GM12878 (cell line): ENCODE measurements at regions not wholly inside any gene's neighbourhood (a gene's known extent, or its start where the extent isn't known, plus 50 kb on each side); places are given as distances from the start of the nearest gene placed in this dataset.

Experiments used
- ATAC-seq: fragments of 200-7000 bp; cut with Tn5 transposase; 3 replicates; pipeline ENCODE4 v1.9.1; 2020; ENCODE audit warnings: mild to moderate bottlenecking, moderate library complexity
- BruUV-seq: library from RNA; stranded (reverse); fragments of 400-500 nt; replicated peaks from 2 replicates; lab custom pipeline; 2021; lab: Mats Ljungman, UMichigan
- CTCF ChIA-PET: fragments of 300-600 bp; sonication (Branson Sonifier 250); formaldehyde crosslinking; extraction: SDS; loops from one replicate; lab custom pipeline; 2021; ENCODE audit warnings: inconsistent platforms; lab: Yijun Ruan, JAX
- POLR2A ChIA-PET: fragments of 350-600 bp; formaldehyde crosslinking; extraction: SDS; loops from one replicate; lab custom pipeline; 2021; ENCODE audit warnings: inconsistent platforms; lab: Charles Lee
- RAD21 ChIA-PET: fragments of 300-600 bp; sonication (Branson Sonifier 250); formaldehyde crosslinking; loops from one replicate; lab custom pipeline; 2023; ENCODE audit warnings: antibody characterized with exemption; ENCODE audit not compliant: unreplicated experiment; lab: Charles Lee
- SMC1A ChIA-PET: fragments of 300-600 bp; sonication (Branson Sonifier 250); formaldehyde crosslinking; loops from one replicate; lab custom pipeline; 2023; ENCODE audit not compliant: unreplicated experiment, uncharacterized antibody; lab: Charles Lee
- DNase-seq: peaks from one replicate; pipeline ENCODE4 v3.0.0-alpha.2; 2011; ENCODE audit warnings: low read depth, low spot score
- FAIRE-seq: peaks from 3 replicates; lab custom pipeline; 2011; peaks lifted over from hg19 to GRCh38; lab: Jason Lieb, UNC
- H2AFZ ChIP-seq: 2 replicates; pipeline ENCODE4 v1.6.0; 2011; ENCODE audit warnings: low read depth, low read length, control low read depth; ENCODE audit not compliant: control insufficient read depth
- H3K27ac ChIP-seq: 2 replicates; pipeline ENCODE4 v1.5.1; 2011; ENCODE audit warnings: control low read depth; ENCODE audit not compliant: control insufficient read depth, insufficient read depth
- H3K27me3 ChIP-seq, 2 experiments: replicated peaks in 1 of 2; 2 replicates each; pipeline versions ENCODE4 v1.6.0 to v1.6.1; 2011; ENCODE audit warnings: low read length in 1 of 2; ENCODE audit not compliant: control insufficient read depth in 2 of 2, insufficient read depth in 2 of 2
- H3K36me3 ChIP-seq, 2 experiments: 2 replicates each; pipeline ENCODE4 v1.5.1; 2011; ENCODE audit warnings: low read length in 1 of 2; ENCODE audit not compliant: control insufficient read depth in 2 of 2, insufficient read depth in 2 of 2
- H3K4me1 ChIP-seq: 2 replicates; pipeline ENCODE4 v1.6.1; 2011; ENCODE audit warnings: mild to moderate bottlenecking, low read length, moderate library complexity, mixed read lengths; ENCODE audit not compliant: control insufficient read depth, insufficient read depth
- H3K4me2 ChIP-seq: 2 replicates; pipeline ENCODE4 v1.6.0; 2011; ENCODE audit warnings: control low read depth; ENCODE audit not compliant: control insufficient read depth, insufficient read depth
- H3K4me3 ChIP-seq: fragments of 200-600 bp; sonication (generic); 2 replicates; pipeline ENCODE4 v1.5.1; 2016
- H3K79me2 ChIP-seq: 2 replicates; pipeline ENCODE4 v1.6.0; 2011; ENCODE audit warnings: low read length; ENCODE audit not compliant: control insufficient read depth, insufficient read depth
- H3K9ac ChIP-seq: 2 replicates; pipeline ENCODE4 v1.8.0; 2011; ENCODE audit warnings: low read length, control low read depth, mixed read lengths; ENCODE audit not compliant: control insufficient read depth, insufficient read depth
- H3K9me3 ChIP-seq: replicated peaks from 3 replicates; pipeline ENCODE4 v1.5.1; 2011; ENCODE audit warnings: mild to moderate bottlenecking, low read length; ENCODE audit not compliant: control insufficient read depth, insufficient read depth
- H4K20me1 ChIP-seq: 2 replicates; pipeline ENCODE4 v1.6.0; 2011; ENCODE audit not compliant: control insufficient read depth, insufficient read depth
- GABPA ChIP-seq: IDR thresholded peaks from 2 replicates; pipeline ENCODE4 v1.6.1; 2014; ENCODE audit warnings: antibody characterized with exemption, low read depth, mild to moderate bottlenecking, inconsistent platforms
- RAD21 ChIP-seq: IDR thresholded peaks from 2 replicates; pipeline ENCODE4 v1.6.1; 2011; ENCODE audit warnings: mild to moderate bottlenecking, low read depth, low read length, moderate library complexity; ENCODE audit not compliant: insufficient read depth
- TCF3 ChIP-seq: IDR thresholded peaks from 2 replicates; pipeline ENCODE4 v1.6.1; 2012; ENCODE audit warnings: low read depth, mild to moderate bottlenecking, low read length, borderline replicate concordance; ENCODE audit not compliant: insufficient read depth
- ZNF24 ChIP-seq: fragments of 450-650 bp; IDR thresholded peaks from 2 replicates; pipeline ENCODE4 v1.6.1; 2017; ENCODE audit warnings: antibody characterized with exemption, mild to moderate bottlenecking
- WGBS: methylation state at CpG from one replicate; pipeline ENCODE4 v1.1.6; 2016; ENCODE audit warnings: low lambda C conversion rate; ENCODE audit not compliant: insufficient replicate concordance, insufficient coverage; ENCODE audit errors: missing lambda C conversion rate; 5-methylcytosine and 5-hydroxymethylcytosine counted together
- in situ Hi-C: fragments of 300-500 bp; cut with MboI; formaldehyde crosslinking; loops from 9 replicates; pipeline ENCODE4 v1.14.3; 2018; ENCODE audit warnings: mixed read lengths
- intact Hi-C: fragments of 100-400 bp; cut with micrococcal nuclease; formaldehyde crosslinking; loops from one replicate; pipeline ENCODE4 v1.14.2; 2022; ENCODE audit not compliant: unreplicated experiment
- TF ChIP-seq, protein P1 (sequence below), 3 experiments: IDR thresholded peaks in 2 of 3; conservative IDR thresholded peaks in 1 of 3; 2 replicates each; pipeline ENCODE4 v1.5.1; 2011; ENCODE audit warnings: low read depth in 3 of 3, low read length in 3 of 3, mild to moderate bottlenecking in 3 of 3, control low read depth in 2 of 3, moderate library complexity in 2 of 3, inconsistent platforms in 1 of 3, mixed read lengths in 1 of 3; ENCODE audit not compliant: control insufficient read depth in 2 of 3, insufficient read depth in 1 of 3; ENCODE audit errors: extremely low read depth in 1 of 3
- TF ChIP-seq, protein P2 (sequence below): IDR thresholded peaks from 2 replicates; pipeline ENCODE4 v1.6.1; 2012; ENCODE audit warnings: low read depth, low read length, improper control_type of control experiment
- TF ChIP-seq, protein P3 (sequence below): fragments of 150-350 bp; IDR thresholded peaks from 2 replicates; pipeline ENCODE4 v1.6.1; 2016; ENCODE audit warnings: low read depth, low read length

DNA sequence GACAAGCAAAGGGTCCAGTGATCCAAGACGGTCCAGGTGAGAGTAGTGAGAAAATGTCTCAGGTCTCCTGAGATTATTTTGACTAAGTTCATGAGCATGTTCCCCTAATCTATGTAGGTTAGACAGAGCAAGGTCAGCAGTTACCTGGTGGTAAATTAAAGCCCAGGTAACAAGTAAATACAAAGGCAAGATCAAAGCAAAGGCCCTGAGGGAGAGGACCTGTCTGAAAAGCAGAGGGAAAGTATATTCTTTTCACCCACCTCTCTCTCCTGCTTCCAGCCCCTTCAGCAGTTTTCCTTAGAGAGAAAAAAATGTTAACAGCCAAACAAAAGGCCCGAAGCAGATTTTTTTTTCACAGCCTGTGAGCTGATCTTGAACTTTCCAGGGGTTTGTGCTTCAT, 302.7 kb downstream of the MAP2K6 start:
- H2AFZ ChIP-seq = no peak overlapping the region
- no peak overlapping the region for H3K9ac ChIP-seq
- no peak overlapping the region for H3K27ac ChIP-seq
- no peaks in the 10 kb centered on the region for H4K20me1 ChIP-seq
- intact Hi-C loops (no loop called here), in situ Hi-C loops (no loop called here)
- no peak overlapping the region for H3K4me3 ChIP-seq
- no peaks in the 10 kb centered on the region for H3K9me3 ChIP-seq
- FAIRE-seq = no peak
- H3K79me2 ChIP-seq = no peaks in the 10 kb centered on the region
- ChIA-PET CTCF (no interaction called here), RAD21 (no interaction called here), SMC1A (interaction anchor here (1.3 kb wide), 1 partner anchor 8 kb away, joined by 4 read pairs; no protein-coding TSS in a partner anchor), POLR2A (no interaction called here)
- no peaks in the 10 kb centered on the region for H3K27me3 ChIP-seq
- no peak for ATAC-seq
- DNase-seq = no peak
- H3K4me2 ChIP-seq = no peak overlapping the region
- TF ChIP-seq RAD21 = no peak
- TF ChIP-seq, protein P1, sequence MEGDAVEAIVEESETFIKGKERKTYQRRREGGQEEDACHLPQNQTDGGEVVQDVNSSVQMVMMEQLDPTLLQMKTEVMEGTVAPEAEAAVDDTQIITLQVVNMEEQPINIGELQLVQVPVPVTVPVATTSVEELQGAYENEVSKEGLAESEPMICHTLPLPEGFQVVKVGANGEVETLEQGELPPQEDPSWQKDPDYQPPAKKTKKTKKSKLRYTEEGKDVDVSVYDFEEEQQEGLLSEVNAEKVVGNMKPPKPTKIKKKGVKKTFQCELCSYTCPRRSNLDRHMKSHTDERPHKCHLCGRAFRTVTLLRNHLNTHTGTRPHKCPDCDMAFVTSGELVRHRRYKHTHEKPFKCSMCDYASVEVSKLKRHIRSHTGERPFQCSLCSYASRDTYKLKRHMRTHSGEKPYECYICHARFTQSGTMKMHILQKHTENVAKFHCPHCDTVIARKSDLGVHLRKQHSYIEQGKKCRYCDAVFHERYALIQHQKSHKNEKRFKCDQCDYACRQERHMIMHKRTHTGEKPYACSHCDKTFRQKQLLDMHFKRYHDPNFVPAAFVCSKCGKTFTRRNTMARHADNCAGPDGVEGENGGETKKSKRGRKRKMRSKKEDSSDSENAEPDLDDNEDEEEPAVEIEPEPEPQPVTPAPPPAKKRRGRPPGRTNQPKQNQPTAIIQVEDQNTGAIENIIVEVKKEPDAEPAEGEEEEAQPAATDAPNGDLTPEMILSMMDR (IDR thresholded peaks at IDR 0.05 in 2 of 3, conservative IDR thresholded peaks at IDR 0.05 in 1 of 3; ENCODE audit: control insufficient read depth in 2 of 3, extremely low read depth in 1 of 3, insufficient read depth in 1 of 3, low read depth in 3 of 3, low read length in 3 of 3) = no peak
- no peaks in the 10 kb centered on the region for H3K4me1 ChIP-seq
- no peaks in the 10 kb centered on the region for H3K36me3 ChIP-seq
- no TSS peak for BruUV-seq
- 5% methylated on average over 2 of the region's 2 CpGs for WGBS

DNA sequence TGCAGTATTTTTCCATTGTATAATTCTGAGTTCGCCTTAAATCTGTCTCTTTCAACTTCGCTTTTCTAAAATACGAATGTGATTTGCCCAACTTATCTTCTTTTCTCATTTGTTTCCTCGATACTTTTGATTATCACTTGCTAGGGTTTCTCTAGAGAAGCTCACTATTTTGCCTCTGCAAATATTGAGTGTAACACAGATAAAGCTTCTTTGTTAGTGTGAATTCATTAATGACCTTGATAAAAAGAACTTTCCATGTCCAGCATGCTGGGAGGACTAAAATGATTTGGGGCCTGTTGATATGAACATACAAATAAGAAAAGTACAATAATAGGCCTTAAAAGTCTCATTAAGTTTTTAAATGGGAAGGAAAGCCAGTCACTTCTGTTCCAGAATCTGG, 303.3 kb downstream of the MAP2K6 start:
- ChIA-PET POLR2A (no interaction called here), CTCF (no interaction called here), RAD21 (no interaction called here), SMC1A (interaction anchor here (1.3 kb wide), 1 partner anchor 9 kb away, joined by 4 read pairs; no protein-coding TSS in a partner anchor)
- Histone ChIP-seq H3K27ac (no peak overlapping the region), H3K36me3 (no peaks in the 10 kb centered on the region), H3K9me3 (no peaks in the 10 kb centered on the region), H3K9ac (no peak overlapping the region), H3K4me3 (no peak overlapping the region), H3K4me1 (no peaks in the 10 kb centered on the region), H3K27me3 (no peaks in the 10 kb centered on the region), H3K79me2 (no peaks in the 10 kb centered on the region), H2AFZ (no peak overlapping the region), H3K4me2 (no peak overlapping the region), H4K20me1 (no peaks in the 10 kb centered on the region)
- BruUV-seq = no TSS peak
- FAIRE-seq = no peak
- in situ Hi-C loops (no loop called here), intact Hi-C loops (no loop called here)
- 32% methylated on average over 4 of the region's 4 CpGs for WGBS
- ATAC-seq = no peak
- DNase-seq = no peak
- TF ChIP-seq, protein P2, sequence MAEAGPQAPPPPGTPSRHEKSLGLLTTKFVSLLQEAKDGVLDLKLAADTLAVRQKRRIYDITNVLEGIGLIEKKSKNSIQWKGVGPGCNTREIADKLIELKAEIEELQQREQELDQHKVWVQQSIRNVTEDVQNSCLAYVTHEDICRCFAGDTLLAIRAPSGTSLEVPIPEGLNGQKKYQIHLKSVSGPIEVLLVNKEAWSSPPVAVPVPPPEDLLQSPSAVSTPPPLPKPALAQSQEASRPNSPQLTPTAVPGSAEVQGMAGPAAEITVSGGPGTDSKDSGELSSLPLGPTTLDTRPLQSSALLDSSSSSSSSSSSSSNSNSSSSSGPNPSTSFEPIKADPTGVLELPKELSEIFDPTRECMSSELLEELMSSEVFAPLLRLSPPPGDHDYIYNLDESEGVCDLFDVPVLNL = no peak
- TF ChIP-seq ZNF24 (no peak), GABPA (no peak), TCF3 (no peak), RAD21 (no peak)
- TF ChIP-seq, protein P1 (IDR thresholded peaks at IDR 0.05 in 2 of 3, conservative IDR thresholded peaks at IDR 0.05 in 1 of 3; ENCODE audit: control insufficient read depth in 2 of 3, extremely low read depth in 1 of 3, insufficient read depth in 1 of 3, low read depth in 3 of 3, low read length in 3 of 3) = no peak
- TF ChIP-seq, protein P3, sequence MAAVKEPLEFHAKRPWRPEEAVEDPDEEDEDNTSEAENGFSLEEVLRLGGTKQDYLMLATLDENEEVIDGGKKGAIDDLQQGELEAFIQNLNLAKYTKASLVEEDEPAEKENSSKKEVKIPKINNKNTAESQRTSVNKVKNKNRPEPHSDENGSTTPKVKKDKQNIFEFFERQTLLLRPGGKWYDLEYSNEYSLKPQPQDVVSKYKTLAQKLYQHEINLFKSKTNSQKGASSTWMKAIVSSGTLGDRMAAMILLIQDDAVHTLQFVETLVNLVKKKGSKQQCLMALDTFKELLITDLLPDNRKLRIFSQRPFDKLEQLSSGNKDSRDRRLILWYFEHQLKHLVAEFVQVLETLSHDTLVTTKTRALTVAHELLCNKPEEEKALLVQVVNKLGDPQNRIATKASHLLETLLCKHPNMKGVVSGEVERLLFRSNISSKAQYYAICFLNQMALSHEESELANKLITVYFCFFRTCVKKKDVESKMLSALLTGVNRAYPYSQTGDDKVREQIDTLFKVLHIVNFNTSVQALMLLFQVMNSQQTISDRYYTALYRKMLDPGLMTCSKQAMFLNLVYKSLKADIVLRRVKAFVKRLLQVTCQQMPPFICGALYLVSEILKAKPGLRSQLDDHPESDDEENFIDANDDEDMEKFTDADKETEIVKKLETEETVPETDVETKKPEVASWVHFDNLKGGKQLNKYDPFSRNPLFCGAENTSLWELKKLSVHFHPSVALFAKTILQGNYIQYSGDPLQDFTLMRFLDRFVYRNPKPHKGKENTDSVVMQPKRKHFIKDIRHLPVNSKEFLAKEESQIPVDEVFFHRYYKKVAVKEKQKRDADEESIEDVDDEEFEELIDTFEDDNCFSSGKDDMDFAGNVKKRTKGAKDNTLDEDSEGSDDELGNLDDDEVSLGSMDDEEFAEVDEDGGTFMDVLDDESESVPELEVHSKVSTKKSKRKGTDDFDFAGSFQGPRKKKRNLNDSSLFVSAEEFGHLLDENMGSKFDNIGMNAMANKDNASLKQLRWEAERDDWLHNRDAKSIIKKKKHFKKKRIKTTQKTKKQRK = no peak
